Lower leg skin (tissue), 3 donors: ENCODE measurements at regions not wholly inside any gene's neighbourhood (a gene's known extent, or its start where the extent isn't known, plus 50 kb on each side); places are given as distances from the start of the nearest gene placed in this dataset.

Source experiments
- POLR2A ChIP-seq, 2 donors: fragments of 450-650 bp; IDR thresholded peaks; one replicate each; pipeline ENCODE4 v1.6.1; 2016 to 2017; ENCODE audit warnings: antibody characterized with exemption in 2 of 2, mild to moderate bottlenecking in 1 of 2, moderate library complexity in 1 of 2
- TF ChIP-seq, protein P1 (sequence below), 3 donors: fragments of 450-650 bp; IDR thresholded peaks; one replicate each; pipeline ENCODE4 v1.5.1; 2016; ENCODE audit warnings: antibody characterized with exemption in 3 of 3, mild to moderate bottlenecking in 3 of 3, moderate library complexity in 2 of 3

DNA sequence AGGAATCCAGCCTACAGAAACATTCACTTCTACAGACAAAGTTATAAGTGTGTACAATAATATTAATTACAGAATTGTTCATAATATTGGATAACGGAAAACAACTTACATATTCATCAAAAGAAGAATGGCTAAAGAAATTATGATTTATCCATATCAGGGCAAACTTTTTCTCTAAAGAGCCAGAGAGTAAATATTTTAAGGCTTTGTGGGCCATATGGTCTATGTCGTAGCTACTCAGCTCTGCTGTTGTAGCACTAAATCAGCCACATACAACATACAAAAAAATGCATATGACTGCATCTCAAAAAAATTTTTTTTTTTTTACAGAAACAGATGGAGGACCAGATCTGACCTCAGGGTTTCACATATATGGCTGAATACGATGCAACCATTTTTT lies 96.7 kb upstream of the GALNT18 start:
- TF ChIP-seq, protein P1, sequence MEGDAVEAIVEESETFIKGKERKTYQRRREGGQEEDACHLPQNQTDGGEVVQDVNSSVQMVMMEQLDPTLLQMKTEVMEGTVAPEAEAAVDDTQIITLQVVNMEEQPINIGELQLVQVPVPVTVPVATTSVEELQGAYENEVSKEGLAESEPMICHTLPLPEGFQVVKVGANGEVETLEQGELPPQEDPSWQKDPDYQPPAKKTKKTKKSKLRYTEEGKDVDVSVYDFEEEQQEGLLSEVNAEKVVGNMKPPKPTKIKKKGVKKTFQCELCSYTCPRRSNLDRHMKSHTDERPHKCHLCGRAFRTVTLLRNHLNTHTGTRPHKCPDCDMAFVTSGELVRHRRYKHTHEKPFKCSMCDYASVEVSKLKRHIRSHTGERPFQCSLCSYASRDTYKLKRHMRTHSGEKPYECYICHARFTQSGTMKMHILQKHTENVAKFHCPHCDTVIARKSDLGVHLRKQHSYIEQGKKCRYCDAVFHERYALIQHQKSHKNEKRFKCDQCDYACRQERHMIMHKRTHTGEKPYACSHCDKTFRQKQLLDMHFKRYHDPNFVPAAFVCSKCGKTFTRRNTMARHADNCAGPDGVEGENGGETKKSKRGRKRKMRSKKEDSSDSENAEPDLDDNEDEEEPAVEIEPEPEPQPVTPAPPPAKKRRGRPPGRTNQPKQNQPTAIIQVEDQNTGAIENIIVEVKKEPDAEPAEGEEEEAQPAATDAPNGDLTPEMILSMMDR (IDR thresholded peaks at IDR 0.05), result no peak
- TF ChIP-seq POLR2A (IDR thresholded peaks at IDR 0.05), result no peak
